A172 (cell line): ENCODE measurements at regions not wholly inside any gene's neighbourhood (a gene's known extent, or its start where the extent isn't known, plus 50 kb on each side); places are given as distances from the start of the nearest gene placed in this dataset.

ENCODE experiments used
- DNase-seq: peaks from one replicate; pipeline ENCODE4 v3.0.0-alpha.2; 2015; ENCODE audit warnings: low spot score

DNA sequence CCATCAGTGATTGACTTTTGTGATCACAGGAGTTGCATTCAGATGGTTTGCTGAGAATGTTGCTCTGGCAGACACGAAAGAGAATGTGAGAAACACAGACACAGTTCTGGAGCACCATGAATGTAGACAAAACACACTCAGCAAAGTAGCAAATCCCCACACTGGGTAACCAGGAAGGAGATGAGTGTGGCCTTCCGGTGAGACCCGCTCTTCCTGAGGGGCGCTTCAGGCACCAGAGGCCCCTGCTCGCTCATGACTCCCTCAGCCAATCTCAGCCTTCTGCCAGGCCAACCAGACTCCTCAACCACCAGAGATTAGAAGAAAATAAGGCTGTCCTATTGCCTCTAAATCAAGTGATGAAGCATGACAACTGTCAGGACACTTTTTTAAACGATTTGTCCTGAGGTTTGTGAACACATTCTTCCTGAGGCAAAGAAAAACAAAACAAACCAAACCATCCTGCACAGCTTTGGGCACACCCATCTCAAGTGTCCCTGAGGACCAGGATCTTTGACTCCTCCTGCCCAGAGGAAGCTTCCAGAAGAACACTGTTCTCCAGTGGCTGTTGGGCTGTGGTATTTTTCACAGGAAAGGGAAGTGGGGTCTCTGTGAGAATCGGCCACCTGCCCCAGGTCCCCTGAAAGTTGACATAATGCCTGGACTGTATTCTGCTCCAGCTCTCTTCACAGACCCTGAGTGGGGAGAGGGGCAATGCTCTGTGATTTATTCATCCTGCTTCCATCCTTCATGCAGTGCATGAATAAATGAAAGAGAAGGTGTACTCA lies 152.8 kb downstream of the BCL11A start:
- no peak for DNase-seq

- DNase-seq: no peak
These were observed 159.0 kb downstream of the BCL11A start for GRCh38 chr2:60394463-60394862.

- DNase-seq: peak; percentile 54
These were observed 161.6 kb downstream of the BCL11A start for GRCh38 chr2:60391649-60392375.

- DNase-seq: no peak
These were observed 162.2 kb downstream of the BCL11A start for GRCh38 chr2:60391230-60391629.

DNA sequence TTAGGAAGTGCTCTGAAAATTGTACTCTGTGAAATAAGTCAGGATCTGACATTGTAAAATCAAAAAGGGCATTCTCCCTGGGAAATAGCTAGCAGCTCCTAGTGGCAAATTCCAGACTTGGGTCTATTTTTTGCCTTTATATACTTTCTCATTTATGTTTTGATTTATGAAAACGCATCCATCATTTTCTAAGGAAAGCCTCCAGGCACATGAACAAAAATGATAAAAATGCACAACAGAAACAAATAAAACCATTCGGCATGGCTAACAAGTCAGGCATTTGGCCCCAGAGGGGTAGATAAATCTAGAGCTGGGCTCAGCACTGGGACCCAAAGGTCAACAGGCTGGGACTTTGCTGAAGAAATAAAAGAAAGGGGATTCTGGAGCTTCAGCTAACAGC lies 167.0 kb downstream of the BCL11A start:
- no peak for DNase-seq

GRCh38 chr2:60385648-60386047 lies 167.8 kb downstream of the BCL11A start:
- DNase-seq: peak; percentile 56

DNA sequence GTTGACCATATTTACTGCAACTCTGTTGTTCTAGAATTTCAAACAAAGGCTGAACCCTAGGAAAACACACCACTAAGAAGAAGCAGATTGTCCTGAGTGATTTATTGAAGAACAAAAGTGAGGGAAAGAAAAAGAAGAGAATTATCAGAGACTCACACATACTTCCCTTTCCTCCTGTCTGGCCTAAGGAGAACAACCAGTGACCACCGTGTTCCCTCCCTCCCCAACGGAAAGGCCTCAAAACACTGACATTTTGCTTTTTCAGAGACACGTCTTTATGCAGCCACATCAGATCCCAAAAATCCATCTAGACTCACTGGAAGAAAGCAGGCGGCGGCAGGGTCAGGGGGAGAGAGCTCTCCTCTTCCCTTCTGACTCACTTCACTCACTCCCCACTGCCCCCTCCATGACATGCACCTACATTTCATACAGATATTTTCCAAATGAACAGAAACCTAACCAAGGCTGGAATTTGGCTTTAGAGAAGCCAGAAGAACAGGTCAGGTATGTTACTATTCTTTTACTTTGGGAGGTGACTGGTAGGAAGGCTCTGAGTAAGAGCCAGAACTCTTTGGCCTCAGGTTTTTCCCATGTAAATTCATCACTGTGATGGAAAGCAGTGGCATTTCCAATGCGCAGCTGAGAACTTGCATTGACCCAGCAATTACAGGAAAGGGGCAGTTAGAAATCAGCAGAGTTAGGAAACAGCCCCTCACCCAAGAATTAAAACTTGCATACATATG lies 169.9 kb downstream of the BCL11A start:
- DNase-seq: no peak

GRCh38 chr2:60380411-60380810 lies 173.0 kb downstream of the BCL11A start:
- DNase-seq: no peak

GRCh38 chr2:60379684-60380083 lies 173.8 kb downstream of the BCL11A start:
- DNase-seq: no peak

DNA sequence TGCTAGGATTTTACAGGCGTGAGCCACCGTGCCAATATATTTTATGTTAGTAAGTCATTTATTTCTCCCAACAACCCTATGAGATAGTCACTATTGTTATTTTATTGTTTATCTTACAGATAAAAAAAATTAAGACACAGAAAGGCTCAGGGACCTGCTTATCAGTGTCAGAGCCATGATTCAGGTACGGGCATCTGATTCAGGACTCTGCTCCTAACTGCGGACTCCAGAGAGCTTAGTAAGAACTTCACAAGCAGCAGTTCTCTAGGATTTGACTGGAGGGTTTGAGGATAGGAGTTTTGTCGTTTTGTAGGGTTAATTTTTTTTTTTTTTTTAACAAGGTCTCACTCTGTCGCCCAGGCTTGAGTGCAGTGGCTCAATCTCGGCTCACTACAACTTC lies 174.2 kb downstream of the BCL11A start:
- DNase-seq: no peak

DNA sequence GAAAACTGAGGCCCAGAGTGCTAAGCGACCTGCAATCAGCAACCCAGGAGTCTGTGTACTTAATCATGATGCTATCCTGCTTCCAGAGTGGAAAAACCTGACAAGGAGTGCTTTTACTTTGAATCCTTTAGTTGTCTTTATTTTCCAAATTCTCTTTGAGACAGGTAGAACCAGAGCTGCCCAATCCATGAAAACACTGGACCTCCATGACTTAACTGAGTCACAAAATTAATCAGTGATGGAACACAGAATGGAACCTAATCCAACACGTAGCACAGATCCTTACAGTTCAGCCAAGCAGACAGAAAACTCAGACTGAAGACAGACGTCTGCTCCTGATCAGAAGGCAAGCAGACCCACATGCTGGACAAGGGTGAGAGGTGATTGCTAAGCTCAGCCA lies 175.6 kb downstream of the BCL11A start:
- DNase-seq: no peak

GRCh38 chr2:60376252-60376651 lies 177.2 kb downstream of the BCL11A start:
- DNase-seq: no peak

GRCh38 chr2:60371681-60372080 lies 181.8 kb downstream of the BCL11A start:
- no peak for DNase-seq

DNA sequence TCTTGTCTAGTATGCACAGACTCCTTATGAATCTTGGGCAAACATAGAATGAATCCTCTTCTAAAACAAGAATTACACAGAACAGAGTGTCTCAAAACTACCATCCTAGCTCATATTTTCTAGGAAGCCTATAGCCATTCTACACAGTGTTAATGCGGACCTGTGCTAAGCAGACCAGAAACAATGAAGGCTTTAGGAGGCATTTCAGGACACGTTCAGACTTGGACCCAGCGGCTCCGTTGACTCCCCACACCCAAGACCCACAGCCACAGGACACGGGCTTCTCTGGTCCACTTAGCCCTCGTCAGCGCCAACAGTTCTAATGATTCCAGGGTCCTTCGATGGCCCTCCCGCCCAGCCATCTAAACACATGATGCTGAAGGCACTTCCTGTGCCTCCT lies 182.2 kb downstream of the BCL11A start:
- no peak for DNase-seq

GRCh38 chr2:60370814-60371213 lies 182.6 kb downstream of the BCL11A start:
- DNase-seq: no peak

DNA sequence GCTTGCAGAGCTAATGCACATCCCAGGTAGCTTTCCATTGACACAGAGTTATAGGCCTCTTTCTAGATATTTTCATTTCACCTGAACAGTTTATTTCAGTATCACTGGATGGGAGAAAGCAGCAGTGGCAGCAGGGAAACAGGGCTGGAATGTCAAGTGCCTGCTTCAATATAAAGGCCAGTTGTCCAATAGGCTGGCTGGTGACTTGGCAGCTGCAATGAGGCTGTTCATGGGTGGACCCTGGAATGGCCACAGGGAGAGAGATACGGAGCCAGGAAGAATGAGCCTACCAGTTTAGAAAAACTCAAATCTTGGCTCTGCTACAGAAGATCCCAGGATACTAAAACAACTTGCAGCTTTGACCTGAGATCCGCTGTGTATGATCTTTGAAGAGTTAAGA lies 185.0 kb downstream of the BCL11A start:
- no peak for DNase-seq

- DNase-seq: no peak
These were observed 187.2 kb downstream of the BCL11A start for GRCh38 chr2:60366135-60366712.

DNA sequence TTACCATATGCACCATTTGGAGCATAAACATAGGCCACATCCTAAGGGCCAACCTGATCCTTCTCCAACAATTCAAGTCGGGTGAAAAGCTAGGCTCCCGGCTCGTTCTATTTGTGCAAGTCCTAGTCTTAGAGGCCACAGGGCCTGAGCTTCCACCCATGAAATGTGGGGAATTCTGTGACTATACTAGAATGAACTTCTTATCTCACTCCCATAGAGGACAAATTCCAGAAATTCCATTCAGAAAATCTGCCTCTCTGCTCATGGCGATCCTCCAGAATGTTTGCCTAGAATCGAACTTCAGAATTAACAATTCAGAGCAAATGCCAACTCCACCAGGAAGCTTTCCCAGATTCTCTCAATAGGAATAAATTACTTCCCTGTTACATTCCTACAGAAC lies 187.9 kb downstream of the BCL11A start:
- DNase-seq: peak; percentile 59

- DNase-seq: no peak
These were observed 189.0 kb downstream of the BCL11A start for GRCh38 chr2:60364491-60364890.

- no peak for DNase-seq
These were observed 192.0 kb downstream of the BCL11A start for GRCh38 chr2:60361498-60361897.

DNA sequence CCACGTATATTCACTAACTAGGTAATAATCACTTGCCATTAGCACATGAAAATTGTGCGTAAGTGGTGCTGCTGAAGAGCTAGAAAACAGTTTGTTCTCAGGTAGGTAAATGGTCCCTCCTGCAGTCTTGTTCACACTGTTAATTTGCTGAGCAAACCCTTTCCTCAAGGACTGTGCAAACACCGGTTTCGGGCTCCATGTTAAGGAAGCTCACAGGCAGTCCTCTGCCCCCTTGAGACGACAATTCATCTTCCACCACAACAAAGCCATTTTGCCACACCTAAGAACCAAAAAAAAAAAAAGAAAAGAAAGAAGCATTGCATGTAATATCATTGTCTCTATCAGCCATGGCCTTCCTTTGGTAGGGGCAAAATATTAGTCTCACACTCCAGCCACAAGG lies 193.9 kb downstream of the BCL11A start:
- DNase-seq: no peak

GRCh38 chr2:60358476-60358875 lies 195.0 kb downstream of the BCL11A start:
- DNase-seq: no peak
